ENCODE measurements at regions not wholly inside any gene's neighbourhood (a gene's known extent, or its start where the extent isn't known, plus 50 kb on each side); places are given as distances from the start of the nearest gene placed in this dataset.
"Not testable (repeated sequence)": the region's sequence is repeated elsewhere in the genome, so short reads cannot be mapped to it uniquely, and the experiment has no call there.

DNA sequence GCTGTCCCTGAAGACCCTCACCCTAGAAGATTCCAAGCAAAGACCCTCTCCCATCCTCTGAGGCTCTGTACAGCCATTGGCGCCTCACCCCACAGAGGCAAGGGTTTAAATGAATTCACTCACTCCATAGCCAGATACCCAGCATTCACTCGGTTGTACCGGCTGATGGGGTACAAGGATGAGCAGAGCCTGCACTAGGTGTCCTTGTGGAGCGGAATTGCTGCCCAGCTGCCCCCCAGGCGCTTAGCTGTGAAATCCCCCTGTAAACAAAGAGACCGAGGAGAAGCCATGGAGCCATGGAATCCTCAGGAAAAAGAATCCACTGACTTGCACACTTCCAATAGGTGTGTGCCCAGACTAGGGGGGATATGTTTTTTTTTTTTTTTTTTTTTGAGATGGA, 117.3 kb downstream of the SHANK2 start:
- no peak overlapping the region for H3K27ac ChIP-seq (ENCODE audit: low read depth, low read length)
- no peaks in the 10 kb centered on the region for H3K9me3 ChIP-seq (ENCODE audit: control insufficient read depth in 3 of 3, low read length in 3 of 3)
- H3K4me1 ChIP-seq (ENCODE audit: control insufficient read depth in 3 of 3, insufficient read depth in 3 of 3, low read length in 3 of 3): peaks cover 0 to 10% (median 4%) of the 10 kb centered on the region in 3 donors
- H3K4me3 ChIP-seq (ENCODE audit: low read length in 3 of 3): no peak overlapping the region
- H3K27me3 ChIP-seq (ENCODE audit: control insufficient read depth in 3 of 3, insufficient read depth in 3 of 3, low read length in 3 of 3): peaks cover 0 to 9% (median 7%) of the 10 kb centered on the region in 3 donors
- no peak overlapping the region for H3K9ac ChIP-seq (ENCODE audit: low read depth in 1 of 3, low read length in 3 of 3)
- H3K36me3 ChIP-seq (ENCODE audit: control insufficient read depth in 3 of 3, insufficient read depth in 3 of 3, low read length in 3 of 3): no peaks in the 10 kb centered on the region

DNA sequence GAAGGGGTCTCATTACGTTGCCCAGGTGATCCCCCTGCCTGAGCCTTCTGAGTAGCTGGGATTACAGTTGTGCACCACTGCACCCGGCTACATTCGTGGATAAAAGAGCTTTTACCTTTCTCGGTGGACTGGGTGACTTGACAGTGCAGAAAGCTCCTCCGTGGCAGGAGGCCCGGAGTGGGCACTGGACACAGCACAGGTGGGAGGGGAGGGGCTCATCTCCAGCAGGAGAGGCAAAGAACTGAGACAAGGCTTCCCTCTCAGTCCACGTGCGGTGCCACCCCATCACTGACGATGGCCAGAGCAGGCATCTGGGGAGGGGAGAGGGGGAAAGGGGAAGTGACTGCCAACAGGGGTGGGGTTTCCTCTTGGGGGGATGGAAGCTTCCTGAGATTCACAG, 118.4 kb downstream of the SHANK2 start:
- H3K9me3 ChIP-seq (ENCODE audit: control insufficient read depth in 3 of 3, low read length in 3 of 3): no peaks in the 10 kb centered on the region
- H3K4me3 ChIP-seq (ENCODE audit: low read length in 3 of 3): no peak overlapping the region
- peaks cover 0 to 9% (median 7%) of the 10 kb centered on the region in 3 donors for H3K27me3 ChIP-seq (ENCODE audit: control insufficient read depth in 3 of 3, insufficient read depth in 3 of 3, low read length in 3 of 3)
- H3K36me3 ChIP-seq (ENCODE audit: control insufficient read depth in 3 of 3, insufficient read depth in 3 of 3, low read length in 3 of 3): no peaks in the 10 kb centered on the region
- no peak overlapping the region for H3K27ac ChIP-seq (ENCODE audit: low read depth, low read length)
- peaks cover 0 to 3% (median 2%) of the 10 kb centered on the region in 3 donors for H3K4me1 ChIP-seq (ENCODE audit: control insufficient read depth in 3 of 3, insufficient read depth in 3 of 3, low read length in 3 of 3)
- no peak overlapping the region for H3K9ac ChIP-seq (ENCODE audit: low read depth in 1 of 3, low read length in 3 of 3)

DNA sequence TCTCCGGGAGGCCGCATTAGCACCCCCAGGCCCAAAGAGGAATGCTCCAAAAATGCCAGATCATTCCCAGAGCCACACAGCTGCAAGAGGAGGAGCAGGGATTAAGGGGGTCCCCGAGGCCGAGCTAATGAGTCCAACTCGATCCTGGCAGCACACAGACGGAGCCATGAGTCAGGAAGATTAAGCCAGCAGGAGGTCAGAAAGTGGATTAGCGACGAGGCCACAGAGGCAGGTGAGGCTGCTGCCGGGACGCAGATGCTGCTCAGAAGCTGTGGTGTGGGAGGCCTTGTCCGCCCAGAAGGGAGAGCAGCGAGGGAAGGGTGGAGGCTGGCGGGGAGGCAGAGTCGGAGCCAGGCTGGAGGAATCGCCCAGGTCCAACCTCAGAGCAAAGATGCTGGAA, 120.5 kb downstream of the SHANK2 start:
- Histone ChIP-seq H3K27ac (ENCODE audit: low read depth, low read length) (no peak overlapping the region), H3K4me1 (ENCODE audit: control insufficient read depth in 3 of 3, insufficient read depth in 3 of 3, low read length in 3 of 3) (no peaks in the 10 kb centered on the region), H3K9ac (ENCODE audit: low read depth in 1 of 3, low read length in 3 of 3) (no peak overlapping the region), H3K9me3 (ENCODE audit: control insufficient read depth in 3 of 3, low read length in 3 of 3) (no peaks in the 10 kb centered on the region), H3K27me3 (ENCODE audit: control insufficient read depth in 3 of 3, insufficient read depth in 3 of 3, low read length in 3 of 3) (peaks cover 0 to 9% (median 7%) of the 10 kb centered on the region in 3 donors), H3K4me3 (ENCODE audit: low read length in 3 of 3) (no peak overlapping the region), H3K36me3 (ENCODE audit: control insufficient read depth in 3 of 3, insufficient read depth in 3 of 3, low read length in 3 of 3) (no peaks in the 10 kb centered on the region)

DNA sequence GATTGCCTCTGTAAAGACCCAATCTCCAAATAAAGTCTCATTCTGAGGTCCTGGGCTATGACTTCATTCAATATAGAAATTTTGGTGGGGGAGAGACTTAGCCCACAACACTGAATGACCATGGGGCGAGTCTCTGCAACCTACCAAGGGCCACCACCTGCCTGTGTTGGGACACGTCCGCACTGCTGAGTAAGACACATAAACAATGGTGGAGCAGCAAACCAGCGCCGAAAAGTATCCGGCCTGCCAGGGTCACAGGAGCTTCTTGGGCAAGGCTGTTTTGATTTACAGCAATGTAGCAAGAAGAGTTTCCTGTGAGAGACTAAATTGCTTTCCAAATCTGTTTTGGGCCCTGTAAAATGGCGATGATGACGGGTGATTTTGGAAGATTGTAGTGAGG, 122.3 kb downstream of the SHANK2 start:
- Histone ChIP-seq H3K36me3 (ENCODE audit: control insufficient read depth in 3 of 3, insufficient read depth in 3 of 3, low read length in 3 of 3) (no peaks in the 10 kb centered on the region), H3K4me3 (ENCODE audit: low read length in 3 of 3) (no peak overlapping the region), H3K4me1 (ENCODE audit: control insufficient read depth in 3 of 3, insufficient read depth in 3 of 3, low read length in 3 of 3) (no peaks in the 10 kb centered on the region), H3K27me3 (ENCODE audit: control insufficient read depth in 3 of 3, insufficient read depth in 3 of 3, low read length in 3 of 3) (peaks cover 0 to 9% (median 7%) of the 10 kb centered on the region in 3 donors), H3K9me3 (ENCODE audit: control insufficient read depth in 3 of 3, low read length in 3 of 3) (no peaks in the 10 kb centered on the region), H3K27ac (ENCODE audit: low read depth, low read length) (no peak overlapping the region), H3K9ac (ENCODE audit: low read depth in 1 of 3, low read length in 3 of 3) (no peak overlapping the region)

DNA sequence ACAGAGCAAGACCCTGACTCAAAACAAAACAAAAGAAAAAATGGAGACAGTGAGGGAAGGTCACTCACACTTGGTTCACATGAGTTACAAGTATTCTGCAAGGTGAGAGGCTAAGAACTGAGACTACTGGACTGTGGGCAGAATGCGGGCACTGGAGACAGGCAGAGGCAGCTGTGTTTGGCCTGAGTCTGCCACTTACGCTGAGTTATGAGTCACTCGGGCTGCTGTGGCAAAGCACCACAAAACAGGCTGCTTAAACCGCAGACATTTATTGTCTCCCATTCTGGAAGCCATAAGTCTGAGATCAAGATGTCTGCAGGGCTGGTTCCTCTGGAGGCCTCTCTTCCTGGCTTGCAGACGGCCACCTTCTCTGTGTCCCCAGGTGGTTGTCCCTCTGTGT, 122.8 kb downstream of the SHANK2 start:
- Histone ChIP-seq H3K4me1 (ENCODE audit: control insufficient read depth in 3 of 3, insufficient read depth in 3 of 3, low read length in 3 of 3) (no peaks in the 10 kb centered on the region), H3K36me3 (ENCODE audit: control insufficient read depth in 3 of 3, insufficient read depth in 3 of 3, low read length in 3 of 3) (no peaks in the 10 kb centered on the region), H3K9me3 (ENCODE audit: control insufficient read depth in 3 of 3, low read length in 3 of 3) (no peaks in the 10 kb centered on the region), H3K27me3 (ENCODE audit: control insufficient read depth in 3 of 3, insufficient read depth in 3 of 3, low read length in 3 of 3) (peaks cover 0 to 9% (median 7%) of the 10 kb centered on the region in 3 donors), H3K9ac (ENCODE audit: low read depth in 1 of 3, low read length in 3 of 3) (no peak overlapping the region), H3K4me3 (ENCODE audit: low read length in 3 of 3) (no peak overlapping the region), H3K27ac (ENCODE audit: low read depth, low read length) (no peak overlapping the region)

DNA sequence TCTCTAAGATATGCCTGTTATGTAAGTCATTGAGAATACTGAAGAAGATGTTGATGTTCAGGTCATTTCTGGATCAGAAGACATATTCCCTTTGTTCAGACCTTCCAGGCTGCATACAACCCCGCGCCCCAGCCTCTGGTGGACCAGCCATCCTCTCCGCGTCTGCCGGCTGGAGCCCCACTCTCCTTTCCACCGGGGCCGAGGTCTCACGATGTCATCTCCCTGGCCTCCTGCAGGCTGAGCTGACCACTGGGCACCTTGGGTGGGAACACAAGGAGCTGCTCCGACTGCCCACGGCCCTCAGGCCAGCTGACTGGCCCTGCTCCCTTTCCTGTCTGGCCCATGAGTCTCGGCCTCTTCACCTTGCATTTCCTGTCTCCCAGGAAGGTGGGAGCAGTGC, 124.6 kb downstream of the SHANK2 start:
- Histone ChIP-seq H3K4me3 (ENCODE audit: low read length in 3 of 3) (no peak overlapping the region), H3K27me3 (ENCODE audit: control insufficient read depth in 3 of 3, insufficient read depth in 3 of 3, low read length in 3 of 3) (peaks cover 0 to 9% (median 6%) of the 10 kb centered on the region in 3 donors), H3K27ac (ENCODE audit: low read depth, low read length) (no peak overlapping the region), H3K4me1 (ENCODE audit: control insufficient read depth in 3 of 3, insufficient read depth in 3 of 3, low read length in 3 of 3) (no peaks in the 10 kb centered on the region), H3K9ac (ENCODE audit: low read depth in 1 of 3, low read length in 3 of 3) (no peak overlapping the region), H3K9me3 (ENCODE audit: control insufficient read depth in 3 of 3, low read length in 3 of 3) (no peaks in the 10 kb centered on the region), H3K36me3 (ENCODE audit: control insufficient read depth in 3 of 3, insufficient read depth in 3 of 3, low read length in 3 of 3) (no peaks in the 10 kb centered on the region)

DNA sequence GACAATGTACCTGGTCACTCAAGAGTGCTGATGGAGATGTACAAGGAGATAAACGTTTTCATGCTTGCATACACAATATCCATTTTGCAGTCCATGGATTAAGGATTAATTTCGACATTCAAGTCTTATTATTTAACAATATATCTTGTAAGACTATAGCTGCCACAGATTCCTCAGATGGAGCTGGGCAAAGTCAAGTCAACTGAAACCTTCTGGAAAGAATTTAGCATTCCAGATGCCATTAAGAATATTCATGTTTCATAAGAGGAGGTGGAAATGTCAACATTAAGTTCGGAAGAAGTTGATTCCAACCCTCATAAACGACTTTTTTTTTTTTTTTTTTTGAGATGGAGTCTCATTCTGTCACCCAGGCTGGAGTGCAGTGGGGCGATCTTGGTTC, 126.0 kb downstream of the SHANK2 start:
- not testable (repeated sequence) for H3K27ac ChIP-seq (ENCODE audit: low read depth, low read length); H3K27me3 ChIP-seq (ENCODE audit: control insufficient read depth in 3 of 3, insufficient read depth in 3 of 3, low read length in 3 of 3); H3K9ac ChIP-seq (ENCODE audit: low read depth in 1 of 3, low read length in 3 of 3); H3K36me3 ChIP-seq (ENCODE audit: control insufficient read depth in 3 of 3, insufficient read depth in 3 of 3, low read length in 3 of 3); H3K9me3 ChIP-seq (ENCODE audit: control insufficient read depth in 3 of 3, low read length in 3 of 3); H3K4me1 ChIP-seq (ENCODE audit: control insufficient read depth in 3 of 3, insufficient read depth in 3 of 3, low read length in 3 of 3); H3K4me3 ChIP-seq (ENCODE audit: low read length in 3 of 3)

DNA sequence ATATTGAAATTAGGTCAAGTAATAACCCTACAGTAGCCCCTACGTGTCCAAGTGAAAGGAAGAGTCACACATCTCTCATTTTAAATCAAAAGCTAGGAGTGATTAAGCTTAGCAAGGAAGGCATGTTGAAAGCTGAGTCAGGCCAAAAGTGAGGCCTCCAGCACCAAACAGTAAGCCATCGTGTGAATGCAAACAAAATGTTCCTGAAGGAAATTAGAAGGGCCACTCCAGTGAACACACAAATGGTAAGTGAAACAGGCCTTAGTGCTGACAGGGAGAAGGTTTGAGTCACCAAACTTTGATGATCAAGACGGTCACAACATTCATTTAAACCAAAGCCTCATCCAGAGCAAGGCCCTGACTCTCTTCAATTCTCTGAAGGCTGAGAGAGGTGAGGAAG, 127.2 kb downstream of the SHANK2 start:
- no peak overlapping the region for H3K4me3 ChIP-seq (ENCODE audit: low read length in 3 of 3)
- no peaks in the 10 kb centered on the region for H3K36me3 ChIP-seq (ENCODE audit: control insufficient read depth in 3 of 3, insufficient read depth in 3 of 3, low read length in 3 of 3)
- H3K4me1 ChIP-seq (ENCODE audit: control insufficient read depth in 3 of 3, insufficient read depth in 3 of 3, low read length in 3 of 3): no peaks in the 10 kb centered on the region
- H3K9ac ChIP-seq (ENCODE audit: low read depth in 1 of 3, low read length in 3 of 3): no peak overlapping the region
- no peaks in the 10 kb centered on the region for H3K27me3 ChIP-seq (ENCODE audit: control insufficient read depth in 3 of 3, insufficient read depth in 3 of 3, low read length in 3 of 3)
- no peak overlapping the region for H3K27ac ChIP-seq (ENCODE audit: low read depth, low read length)
- H3K9me3 ChIP-seq (ENCODE audit: control insufficient read depth in 3 of 3, low read length in 3 of 3): no peaks in the 10 kb centered on the region

DNA sequence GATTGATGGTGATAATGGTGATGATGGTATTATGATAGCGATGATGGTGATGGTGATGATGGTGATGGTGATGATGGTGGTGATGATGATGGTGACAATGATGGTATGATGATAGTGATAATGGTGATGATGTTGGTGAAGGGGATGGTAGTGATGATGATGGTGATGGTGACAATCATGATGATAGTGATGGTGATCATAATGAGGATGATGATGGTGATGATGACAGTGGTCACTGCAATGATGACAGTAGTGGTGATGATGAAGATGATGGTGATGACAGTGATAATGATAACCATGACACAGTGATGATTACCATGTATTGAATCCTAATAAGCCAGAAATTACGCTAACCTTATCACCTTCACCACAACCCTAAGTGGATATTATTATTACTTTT, 128.2 kb downstream of the SHANK2 start:
- no peak overlapping the region for H3K27ac ChIP-seq (ENCODE audit: low read depth, low read length)
- H3K9me3 ChIP-seq (ENCODE audit: control insufficient read depth in 3 of 3, low read length in 3 of 3): no peaks in the 10 kb centered on the region
- H3K36me3 ChIP-seq (ENCODE audit: control insufficient read depth in 3 of 3, insufficient read depth in 3 of 3, low read length in 3 of 3): no peaks in the 10 kb centered on the region
- no peak overlapping the region for H3K4me3 ChIP-seq (ENCODE audit: low read length in 3 of 3)
- no peaks in the 10 kb centered on the region for H3K4me1 ChIP-seq (ENCODE audit: control insufficient read depth in 3 of 3, insufficient read depth in 3 of 3, low read length in 3 of 3)
- H3K27me3 ChIP-seq (ENCODE audit: control insufficient read depth in 3 of 3, insufficient read depth in 3 of 3, low read length in 3 of 3): no peaks in the 10 kb centered on the region
- no peak overlapping the region for H3K9ac ChIP-seq (ENCODE audit: low read depth in 1 of 3, low read length in 3 of 3)

DNA sequence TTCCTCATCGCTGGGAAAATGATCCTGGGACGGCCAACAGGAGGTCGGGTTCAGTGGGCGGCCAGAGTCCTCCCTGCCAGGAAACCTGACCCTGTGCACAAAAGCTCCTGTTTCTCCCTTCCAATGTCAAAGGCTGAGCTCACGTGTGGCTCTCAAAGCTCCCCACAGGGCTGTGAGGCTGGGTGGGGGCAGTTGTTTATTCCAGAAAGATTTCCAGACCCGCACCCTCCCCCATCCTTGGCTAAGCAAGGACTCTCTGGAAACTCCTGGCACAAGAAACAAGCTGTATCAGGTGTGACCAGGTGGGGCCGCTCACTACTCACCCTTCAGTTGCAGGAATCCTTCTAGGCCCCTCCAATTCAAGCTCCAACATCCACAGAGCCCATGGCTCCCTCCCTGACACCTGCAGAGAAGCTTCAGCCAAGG, 131.9 kb downstream of the SHANK2 start:
- peaks cover 0 to 10% (median 5%) of the 10 kb centered on the region in 3 donors for H3K27me3 ChIP-seq (ENCODE audit: control insufficient read depth in 3 of 3, insufficient read depth in 3 of 3, low read length in 3 of 3)
- H3K27ac ChIP-seq (ENCODE audit: low read depth, low read length): no peak overlapping the region
- no peaks in the 10 kb centered on the region for H3K9me3 ChIP-seq (ENCODE audit: control insufficient read depth in 3 of 3, low read length in 3 of 3)
- no peak overlapping the region for H3K9ac ChIP-seq (ENCODE audit: low read depth in 1 of 3, low read length in 3 of 3)
- no peak overlapping the region for H3K4me3 ChIP-seq (ENCODE audit: low read length in 3 of 3)
- H3K36me3 ChIP-seq (ENCODE audit: control insufficient read depth in 3 of 3, insufficient read depth in 3 of 3, low read length in 3 of 3): no peaks in the 10 kb centered on the region
- no peaks in the 10 kb centered on the region for H3K4me1 ChIP-seq (ENCODE audit: control insufficient read depth in 3 of 3, insufficient read depth in 3 of 3, low read length in 3 of 3)
